Fibroblast of the aortic adventitia (primary cell): ENCODE measurements at regions not wholly inside any gene's neighbourhood (a gene's known extent, or its start where the extent isn't known, plus 50 kb on each side); places are given as distances from the start of the nearest gene placed in this dataset.

Experiments
- DNase-seq: peaks from one replicate; pipeline ENCODE4 v3.0.0-alpha.2; 2010; ENCODE audit warnings: low read depth
- H3K4me3 ChIP-seq: 2 replicates; pipeline ENCODE4 v1.5.1; 2011; ENCODE audit warnings: low read depth, mild to moderate bottlenecking, control low read depth, low read length, moderate library complexity
- CTCF ChIP-seq: IDR thresholded peaks from 2 replicates; pipeline ENCODE4 v1.5.1; 2011; ENCODE audit warnings: mild to moderate bottlenecking, low read length, control low read depth, inconsistent platforms; ENCODE audit not compliant: insufficient read depth

- TF ChIP-seq CTCF: no peak
- no peak overlapping the region for H3K4me3 ChIP-seq
- no peak for DNase-seq
These were observed 147.9 kb upstream of the CBLN2 start for GRCh38 chr18:72692086-72692485.

- no peak for TF ChIP-seq CTCF
- no peak for DNase-seq
These were observed 143.6 kb upstream of the CBLN2 start for GRCh38 chr18:72687736-72688135.

GRCh38 chr18:72675394-72675793 lies 131.3 kb upstream of the CBLN2 start:
- TF ChIP-seq CTCF: no peak
- H3K4me3 ChIP-seq: no peak overlapping the region
- no peak for DNase-seq

More at GRCh38 chr18:72687736-72688135, 143.6 kb upstream of the CBLN2 start:
- no peak overlapping the region for H3K4me3 ChIP-seq

DNA sequence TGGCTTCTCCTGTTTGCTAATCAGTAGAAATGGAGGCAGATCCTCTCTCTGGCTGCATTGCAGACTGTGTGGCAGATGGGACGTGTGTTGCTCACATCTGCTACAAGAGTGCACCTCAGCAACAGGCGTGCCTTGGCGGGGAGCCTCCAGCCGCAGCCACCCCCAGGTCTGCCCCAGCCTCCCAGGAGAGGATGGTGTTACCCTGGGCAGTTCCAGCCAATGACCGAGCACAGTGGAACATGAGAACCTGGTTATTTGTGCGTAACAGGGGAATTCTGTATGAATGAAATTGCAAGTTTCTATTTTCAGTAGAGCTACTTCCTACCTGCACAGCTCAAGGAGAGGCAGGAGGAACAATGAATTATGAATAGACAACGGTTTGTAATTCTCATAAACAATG lies 130.6 kb upstream of the CBLN2 start:
- DNase-seq: no peak
- no peak overlapping the region for H3K4me3 ChIP-seq
- no peak for TF ChIP-seq CTCF

- no peak for TF ChIP-seq CTCF
- no peak for DNase-seq
- H3K4me3 ChIP-seq: no peak overlapping the region
These were observed 129.1 kb upstream of the CBLN2 start for GRCh38 chr18:72673242-72673641.

GRCh38 chr18:72672364-72673184 lies 128.4 kb upstream of the CBLN2 start:
- H3K4me3 ChIP-seq: no peak overlapping the region
- DNase-seq: peak; percentile 13
- peak; percentile 52 for TF ChIP-seq CTCF

DNA sequence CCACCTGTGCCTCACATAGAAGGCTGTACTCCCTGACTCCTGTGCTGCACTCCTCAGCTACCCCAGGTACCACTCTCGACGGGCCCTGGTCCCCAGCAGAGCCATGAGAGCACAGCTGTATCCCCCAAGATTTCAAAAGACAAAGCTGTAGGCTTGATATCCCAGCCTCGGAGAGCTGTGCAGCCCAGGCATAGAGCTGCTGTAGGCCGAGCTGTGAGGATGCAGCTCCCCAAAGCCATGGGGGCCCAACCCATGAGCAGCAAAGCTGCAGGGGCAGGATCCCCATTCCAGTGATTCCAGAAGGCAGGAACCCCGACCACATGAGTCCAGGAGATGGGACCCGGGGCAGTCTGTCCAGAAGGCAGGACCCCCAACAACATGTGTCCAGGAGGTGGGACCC lies 123.8 kb upstream of the CBLN2 start:
- DNase-seq: no peak
- no peak overlapping the region for H3K4me3 ChIP-seq
- TF ChIP-seq CTCF: no peak
